Caco-2 (cell line): ENCODE measurements at regions not wholly inside any gene's neighbourhood (a gene's known extent, or its start where the extent isn't known, plus 50 kb on each side); places are given as distances from the start of the nearest gene placed in this dataset.

ENCODE experiments used
- BruUV-seq: library from RNA; stranded (reverse); fragments of 400-500 nt; replicated peaks from 2 replicates; lab custom pipeline; 2021; lab: Mats Ljungman, UMichigan
- CTCF ChIA-PET: fragments of 300-600 bp; sonication (Branson Sonifier 250); formaldehyde crosslinking; loops from one replicate; lab custom pipeline; 2022; ENCODE audit warnings: antibody characterized with exemption; lab: Charles Lee
- POLR2A ChIA-PET: fragments of 300-600 bp; sonication (Branson Sonifier 250); formaldehyde crosslinking; loops from one replicate; lab custom pipeline; 2022; ENCODE audit warnings: antibody characterized with exemption; lab: Charles Lee
- DNase-seq, 2 experiments: peaks; one replicate each; pipeline versions ENCODE4 v3.0.0 to v3.0.0-alpha.2; 2020 to 2022
- H3K27me3 ChIP-seq: replicated peaks from 2 replicates; pipeline ENCODE4 v1.6.0; 2011; ENCODE audit warnings: low read length; ENCODE audit not compliant: control insufficient read depth, insufficient read depth
- H3K36me3 ChIP-seq: 2 replicates; pipeline ENCODE4 v1.5.1; 2011; ENCODE audit warnings: low read length; ENCODE audit not compliant: control insufficient read depth, insufficient read depth
- H3K4me1 ChIP-seq: fragments of 250-450 bp; sonication (Bioruptor Pico); 2 replicates; pipeline ENCODE4 v1.5.1; 2020; ENCODE audit warnings: mild to moderate bottlenecking
- H3K4me3 ChIP-seq: 2 replicates; pipeline ENCODE4 v1.5.1; 2011; ENCODE audit warnings: low read depth, mild to moderate bottlenecking, control low read depth, low read length
- H3K9me3 ChIP-seq: fragments of 250-450 bp; sonication (Bioruptor Pico); 2 replicates; pipeline ENCODE4 v1.5.1; 2020; ENCODE audit warnings: mild to moderate bottlenecking, moderate library complexity
- H3K27ac Mint-ChIP-seq: one replicate; pipeline ENCODE4 v1.8.0; 2022; ENCODE audit warnings: mixed read lengths; ENCODE audit not compliant: unreplicated experiment
- H3K27me3 Mint-ChIP-seq: one replicate; pipeline ENCODE4 v1.8.0; 2022; ENCODE audit warnings: mixed read lengths; ENCODE audit not compliant: insufficient read depth, unreplicated experiment
- H3K36me3 Mint-ChIP-seq: one replicate; pipeline ENCODE4 v1.8.0; 2022; ENCODE audit warnings: mild to moderate bottlenecking, mixed read lengths; ENCODE audit not compliant: insufficient read depth, unreplicated experiment
- H3K4me1 Mint-ChIP-seq: one replicate; pipeline ENCODE4 v1.8.0; 2022; ENCODE audit warnings: low read depth, mixed read lengths; ENCODE audit not compliant: unreplicated experiment
- H3K4me3 Mint-ChIP-seq: one replicate; pipeline ENCODE4 v1.8.0; 2022; ENCODE audit warnings: mild to moderate bottlenecking, moderate library complexity, mixed read lengths; ENCODE audit not compliant: unreplicated experiment
- H3K9me3 Mint-ChIP-seq: one replicate; pipeline ENCODE4 v1.8.0; 2022; ENCODE audit warnings: mixed read lengths; ENCODE audit not compliant: unreplicated experiment
- CTCF ChIP-seq, 2 experiments: fragments of 200-600 bp in 1 of 2; IDR thresholded peaks; 1 replicate in 1 of 2; 2 replicates in 1 of 2; pipeline versions ENCODE4 v1.5.1 to v1.8.0; 2011 to 2022; ENCODE audit warnings: antibody characterized with exemption in 1 of 2, control low read depth in 1 of 2, inconsistent platforms in 1 of 2, low read depth in 1 of 2, low read length in 1 of 2, mild to moderate bottlenecking in 1 of 2, moderate library complexity in 1 of 2; ENCODE audit not compliant: insufficient read depth in 1 of 2, severe bottlenecking in 1 of 2, unreplicated experiment in 1 of 2
- intact Hi-C: fragments of 100-400 bp; cut with micrococcal nuclease; formaldehyde crosslinking; loops from one replicate; pipeline ENCODE4 v1.10.0; 2022; ENCODE audit not compliant: unreplicated experiment

GRCh38 chr5:109253262-109253661 is 156.5 kb downstream of the PJA2 start:
- no TSS peak for BruUV-seq
- intact Hi-C loops, result no loop called here

GRCh38 chr5:109252731-109253130 is 157.0 kb downstream of the PJA2 start:
- TF ChIP-seq CTCF (IDR thresholded peaks at IDR 0.05; ENCODE audit: insufficient read depth in 1 of 2, low read depth in 1 of 2, low read length in 1 of 2, severe bottlenecking in 1 of 2, unreplicated experiment in 1 of 2), result no peak
- BruUV-seq, result no TSS peak

More at GRCh38 chr5:109253262-109253661, 156.5 kb downstream of the PJA2 start:
- Mint-ChIP-seq H3K36me3 (no peaks in the 10 kb centered on the region), H3K27me3 (peaks cover 8% of the 10 kb centered on the region), H3K9me3 (peaks cover 6% of the 10 kb centered on the region), H3K27ac (no peak overlapping the region), H3K4me1 (no peaks in the 10 kb centered on the region), H3K4me3 (no peak overlapping the region)
- Histone ChIP-seq H3K9me3 (no peaks in the 10 kb centered on the region), H3K27me3 (no peaks in the 10 kb centered on the region), H3K4me3 (no peak overlapping the region), H3K36me3 (no peaks in the 10 kb centered on the region), H3K4me1 (no peaks in the 10 kb centered on the region)
- DNase-seq, result no peak
- no peak for TF ChIP-seq CTCF (IDR thresholded peaks at IDR 0.05; ENCODE audit: insufficient read depth in 1 of 2, low read depth in 1 of 2, low read length in 1 of 2, severe bottlenecking in 1 of 2, unreplicated experiment in 1 of 2)
- ChIA-PET POLR2A (no interaction called here), CTCF (no interaction called here)

GRCh38 chr5:109250533-109251329 is 159.0 kb downstream of the PJA2 start:
- H3K36me3 ChIP-seq, result no peaks in the 10 kb centered on the region
- peaks cover 12% of the 10 kb centered on the region for H3K27me3 Mint-ChIP-seq
- peaks cover 8% of the 10 kb centered on the region; the same call in 1 of the 2 replicates for H3K9me3 ChIP-seq
- CTCF ChIA-PET, result no interaction called here
- H3K4me3 Mint-ChIP-seq, result no peak overlapping the region
- no peaks in the 10 kb centered on the region for H3K4me1 ChIP-seq
- intact Hi-C loops, result no loop called here
- peaks cover 26% of the 10 kb centered on the region for H3K9me3 Mint-ChIP-seq
- TF ChIP-seq CTCF (IDR thresholded peaks at IDR 0.05; ENCODE audit: insufficient read depth in 1 of 2, low read depth in 1 of 2, low read length in 1 of 2, severe bottlenecking in 1 of 2, unreplicated experiment in 1 of 2), result no peak
- no peaks in the 10 kb centered on the region for H3K27me3 ChIP-seq
- H3K4me1 Mint-ChIP-seq, result no peaks in the 10 kb centered on the region
- no peaks in the 10 kb centered on the region for H3K36me3 Mint-ChIP-seq
- no TSS peak for BruUV-seq
- no peak overlapping the region for H3K4me3 ChIP-seq
- H3K27ac Mint-ChIP-seq, result no peak overlapping the region
- POLR2A ChIA-PET, result no interaction called here
- no peak for DNase-seq

More at GRCh38 chr5:109252731-109253130, 157.0 kb downstream of the PJA2 start:
- no peaks in the 10 kb centered on the region for H3K36me3 Mint-ChIP-seq
- Histone ChIP-seq H3K4me3 (no peak overlapping the region), H3K27me3 (no peaks in the 10 kb centered on the region), H3K36me3 (no peaks in the 10 kb centered on the region), H3K4me1 (no peaks in the 10 kb centered on the region), H3K9me3 (no peaks in the 10 kb centered on the region)
- peaks cover 8% of the 10 kb centered on the region for H3K27me3 Mint-ChIP-seq
- peaks cover 6% of the 10 kb centered on the region for H3K9me3 Mint-ChIP-seq
- H3K27ac Mint-ChIP-seq, result no peak overlapping the region
- H3K4me3 Mint-ChIP-seq, result no peak overlapping the region
- no peaks in the 10 kb centered on the region for H3K4me1 Mint-ChIP-seq
- intact Hi-C loops, result no loop called here
- CTCF ChIA-PET, result no interaction called here
- DNase-seq, result no peak
- POLR2A ChIA-PET, result no interaction called here
